Jurkat, Clone E6-1 (cell line): ENCODE measurements at regions not wholly inside any gene's neighbourhood (a gene's known extent, or its start where the extent isn't known, plus 50 kb on each side); places are given as distances from the start of the nearest gene placed in this dataset.
"Not testable (repeated sequence)": the region's sequence is repeated elsewhere in the genome, so short reads cannot be mapped to it uniquely, and the experiment has no call there.

Experiments used
- DNase-seq: peaks from one replicate; pipeline ENCODE4 v3.0.0-alpha.2; 2011; ENCODE audit warnings: low read depth, low spot score
- H3K4me3 ChIP-seq: 2 replicates; pipeline ENCODE4 v1.5.1; 2011; ENCODE audit warnings: mild to moderate bottlenecking, low read length, control low read depth, moderate library complexity

GRCh38 chr1:213564215-213564659 lies 423.5 kb upstream of the PROX1 start:
- no peak overlapping the region for H3K4me3 ChIP-seq
- DNase-seq, result no peak

GRCh38 chr1:213568929-213569815 lies 418.6 kb upstream of the PROX1 start:
- H3K4me3 ChIP-seq, result no peak overlapping the region
- no peak for DNase-seq

- H3K4me3 ChIP-seq, result no peak overlapping the region
- DNase-seq, result no peak
These were observed 418.0 kb upstream of the PROX1 start for GRCh38 chr1:213569816-213570150.

GRCh38 chr1:213570487-213570886 lies 417.3 kb upstream of the PROX1 start:
- DNase-seq, result no peak
- no peak overlapping the region for H3K4me3 ChIP-seq

GRCh38 chr1:213571419-213571818 lies 416.4 kb upstream of the PROX1 start:
- no peak overlapping the region for H3K4me3 ChIP-seq
- no peak for DNase-seq

- no peak for DNase-seq
- H3K4me3 ChIP-seq, result no peak overlapping the region
These were observed 415.9 kb upstream of the PROX1 start for GRCh38 chr1:213571843-213572242.

- DNase-seq, result peak; percentile 32
- H3K4me3 ChIP-seq, result no peak overlapping the region
These were observed 414.7 kb upstream of the PROX1 start for GRCh38 chr1:213572912-213573647.

GRCh38 chr1:213573648-213574009 lies 414.1 kb upstream of the PROX1 start:
- no peak overlapping the region for H3K4me3 ChIP-seq
- DNase-seq, result no peak

GRCh38 chr1:213582976-213583567 lies 404.7 kb upstream of the PROX1 start:
- no peak overlapping the region for H3K4me3 ChIP-seq
- DNase-seq, result no peak

GRCh38 chr1:213584272-213584671 lies 403.5 kb upstream of the PROX1 start:
- no peak overlapping the region for H3K4me3 ChIP-seq
- no peak for DNase-seq

- no peak for DNase-seq
- H3K4me3 ChIP-seq, result no peak overlapping the region
These were observed 402.4 kb upstream of the PROX1 start for GRCh38 chr1:213585402-213585801.

- DNase-seq, result no peak
- H3K4me3 ChIP-seq, result no peak overlapping the region
These were observed 401.7 kb upstream of the PROX1 start for GRCh38 chr1:213585959-213586586.

- DNase-seq, result no peak
- no peak overlapping the region for H3K4me3 ChIP-seq
These were observed 401.2 kb upstream of the PROX1 start for GRCh38 chr1:213586587-213586972.

- H3K4me3 ChIP-seq, result no peak overlapping the region
- no peak for DNase-seq
These were observed 391.0 kb upstream of the PROX1 start for GRCh38 chr1:213596729-213597128.

GRCh38 chr1:213598263-213598662 lies 389.5 kb upstream of the PROX1 start:
- H3K4me3 ChIP-seq, result no peak overlapping the region
- DNase-seq, result no peak

GRCh38 chr1:213600879-213601278 lies 386.9 kb upstream of the PROX1 start:
- no peak overlapping the region for H3K4me3 ChIP-seq
- DNase-seq, result no peak

GRCh38 chr1:213601705-213602104 lies 386.1 kb upstream of the PROX1 start:
- DNase-seq, H3K4me3 ChIP-seq: not testable (repeated sequence)

GRCh38 chr1:213602796-213603486 lies 384.8 kb upstream of the PROX1 start:
- no peak for DNase-seq
- no peak overlapping the region for H3K4me3 ChIP-seq

GRCh38 chr1:213604477-213604876 lies 383.3 kb upstream of the PROX1 start:
- no peak overlapping the region for H3K4me3 ChIP-seq
- no peak for DNase-seq
